ENCODE measurements at regions not wholly inside any gene's neighbourhood (a gene's known extent, or its start where the extent isn't known, plus 50 kb on each side); places are given as distances from the start of the nearest gene placed in this dataset.

GRCh38 chr2:125033871-125034270, 1008.8 kb downstream of the CNTNAP5 start (continued):
- TF ChIP-seq REST (IDR thresholded peaks at IDR 0.05; ENCODE audit: unreplicated experiment) = no peak

GRCh38 chr2:125037135-125037653, 1012.1 kb downstream of the CNTNAP5 start:
- H2AFZ ChIP-seq = no peak overlapping the region
- DNase-seq (ENCODE audit: low spot score) = no peak
- H3K4me1 Mint-ChIP-seq = no peaks in the 10 kb centered on the region
- no peak overlapping the region for H3K27ac Mint-ChIP-seq
- no peaks in the 10 kb centered on the region for H3K9me2 ChIP-seq (ENCODE audit: insufficient read depth)
- no peak overlapping the region for H3K4me2 ChIP-seq
- no peak overlapping the region for H3K4me3 ChIP-seq
- no peaks in the 10 kb centered on the region for H3K27me3 ChIP-seq (ENCODE audit: insufficient read depth)
- H3F3A ChIP-seq (replicated peaks; ENCODE audit: low read depth) = no peaks in the 10 kb centered on the region
- H3K27ac ChIP-seq (ENCODE audit: low read depth) = no peak overlapping the region
- no peaks in the 10 kb centered on the region for H3K79me2 ChIP-seq (replicated peaks; ENCODE audit: insufficient read depth)
- peaks cover 34% of the 10 kb centered on the region for H3K9me3 Mint-ChIP-seq
- H3K36me3 ChIP-seq (ENCODE audit: insufficient read depth) = 0 out of 2 replicates have a peak, but pooled peaks cover 3% of the 10 kb centered on the region
- no peaks in the 10 kb centered on the region for H3K4me1 ChIP-seq (ENCODE audit: insufficient read depth)
- ATAC-seq = no peak
- no peaks in the 10 kb centered on the region for H3K27me3 Mint-ChIP-seq (ENCODE audit: insufficient read depth, low read depth, poor library complexity)
- no peaks in the 10 kb centered on the region for H4K20me1 ChIP-seq (replicated peaks; ENCODE audit: insufficient read depth)
- no peak overlapping the region for H3K4me3 Mint-ChIP-seq
- H3K36me3 Mint-ChIP-seq (ENCODE audit: low read depth) = peaks cover 30% of the 10 kb centered on the region
- no peak for TF ChIP-seq POLR2AphosphoS5 (IDR thresholded peaks at IDR 0.05; ENCODE audit: low read depth)
- TF ChIP-seq STAT1 (IDR thresholded peaks at IDR 0.05; ENCODE audit: unreplicated experiment) = no peak
- no peak for TF ChIP-seq ZNF114 (CRISPR knock-in tag; IDR thresholded peaks at IDR 0.05)
- no peak for TF ChIP-seq REST (IDR thresholded peaks at IDR 0.05; ENCODE audit: unreplicated experiment)
- no peak for TF ChIP-seq ETS1 (IDR thresholded peaks at IDR 0.05)
- TF ChIP-seq ZNF462 (CRISPR knock-in tag; IDR thresholded peaks at IDR 0.05) = no peak
- TF ChIP-seq EZH2phosphoT487 (IDR thresholded peaks at IDR 0.05; ENCODE audit: unreplicated experiment) = no peak
- TF ChIP-seq ZNF331 (CRISPR knock-in tag; IDR thresholded peaks at IDR 0.05; ENCODE audit: low read depth) = no peak
- TF ChIP-seq CREB1 (CRISPR knock-in tag; IDR thresholded peaks at IDR 0.05; ENCODE audit: low read depth) = no peak
- no peak for TF ChIP-seq EZH2 (IDR thresholded peaks at IDR 0.05; ENCODE audit: low read depth, unreplicated experiment)
